PC-9 (cell line): ENCODE measurements at regions not wholly inside any gene's neighbourhood (a gene's known extent, or its start where the extent isn't known, plus 50 kb on each side); places are given as distances from the start of the nearest gene placed in this dataset.
A peak's percentile ranks its signal among the peaks of the same experiment; 100 is the strongest.

Experiments used
- BruUV-seq: library from RNA; stranded (reverse); fragments of 400-500 nt; replicated peaks from 2 replicates; lab custom pipeline; 2021; lab: Mats Ljungman, UMichigan
- CTCF ChIA-PET: fragments of 300-600 bp; sonication (Branson Sonifier 250); formaldehyde crosslinking; loops from one replicate; lab custom pipeline; 2022; ENCODE audit warnings: antibody characterized with exemption; lab: Charles Lee
- POLR2A ChIA-PET: fragments of 300-600 bp; sonication (Branson Sonifier 250); formaldehyde crosslinking; loops from one replicate; lab custom pipeline; 2022; ENCODE audit warnings: antibody characterized with exemption; ENCODE audit not compliant: unreplicated experiment; lab: Charles Lee
- DNase-seq, 2 experiments: peaks; one replicate each; pipeline versions ENCODE4 v3.0.0 to v3.0.0-alpha.2; 2015 to 2022; ENCODE audit warnings: mixed read lengths in 1 of 2
- H2AFZ ChIP-seq: fragments of 200-600 bp; sonication (generic); 2 replicates; pipeline ENCODE4 v1.8.1; 2017; ENCODE audit warnings: antibody characterized with exemption
- H3F3A ChIP-seq: fragments of 200-600 bp; sonication (generic); 2 replicates; pipeline ENCODE4 v1.8.1; 2017; ENCODE audit warnings: antibody characterized with exemption, mild to moderate bottlenecking, low read depth; ENCODE audit not compliant: insufficient read depth
- H3K27ac ChIP-seq: fragments of 200-600 bp; sonication (generic); 2 replicates; pipeline ENCODE4 v1.6.1; 2016; ENCODE audit warnings: mixed run types
- H3K27me3 ChIP-seq: fragments of 200-600 bp; sonication (generic); 2 replicates; pipeline ENCODE4 v1.6.1; 2016; ENCODE audit warnings: low read depth, mixed run types; ENCODE audit not compliant: insufficient read depth
- H3K36me3 ChIP-seq: fragments of 200-600 bp; sonication (generic); 2 replicates; pipeline ENCODE4 v1.6.1; 2016; ENCODE audit warnings: low read depth, mixed run types
- H3K4me1 ChIP-seq: fragments of 200-600 bp; sonication (generic); replicated peaks from 2 replicates; pipeline ENCODE4 v1.6.1; 2016; ENCODE audit warnings: mixed run types; ENCODE audit not compliant: insufficient read depth
- H3K4me2 ChIP-seq: fragments of 200-600 bp; sonication (generic); 2 replicates; pipeline ENCODE4 v1.6.1; 2017; ENCODE audit warnings: mixed run types
- H3K4me3 ChIP-seq: fragments of 200-600 bp; sonication (generic); 2 replicates; pipeline ENCODE4 v1.6.1; 2016; ENCODE audit warnings: mixed run types
- H3K79me2 ChIP-seq: fragments of 200-600 bp; sonication (generic); 2 replicates; pipeline ENCODE4 v1.6.1; 2017; ENCODE audit warnings: low read depth, mixed run types
- H3K9me2 ChIP-seq: fragments of 200-600 bp; sonication (generic); 2 replicates; pipeline ENCODE4 v1.8.1; 2017; ENCODE audit warnings: mild to moderate bottlenecking; ENCODE audit not compliant: insufficient read depth
- H3K9me3 ChIP-seq: fragments of 200-600 bp; sonication (generic); 2 replicates; pipeline ENCODE4 v1.8.1; 2016; ENCODE audit warnings: low read depth; ENCODE audit not compliant: insufficient read depth
- H4K20me1 ChIP-seq: fragments of 200-600 bp; sonication (generic); 2 replicates; pipeline ENCODE4 v1.8.1; 2017; ENCODE audit not compliant: insufficient read depth
- CTCF ChIP-seq: fragments of 200-600 bp; sonication (generic); conservative IDR thresholded peaks from 2 replicates; pipeline ENCODE4 v1.6.1; 2017; ENCODE audit warnings: mixed run types, antibody characterized with exemption, mild to moderate bottlenecking, moderate library complexity
- EZH2 ChIP-seq: fragments of 200-600 bp; sonication (generic); IDR thresholded peaks from 2 replicates; pipeline ENCODE4 v1.8.0; 2017; ENCODE audit warnings: antibody characterized with exemption, low read depth
- intact Hi-C: fragments of 100-400 bp; cut with micrococcal nuclease; formaldehyde crosslinking; loops from one replicate; pipeline ENCODE4 v1.10.0; 2022; ENCODE audit not compliant: unreplicated experiment

GRCh38 chr17:65371702-65372101 lies 189.7 kb downstream of the AXIN2 start:
- Histone ChIP-seq H3F3A (no peaks in the 10 kb centered on the region), H3K79me2 (no peaks in the 10 kb centered on the region), H3K9me3 (no peaks in the 10 kb centered on the region), H3K4me2 (no peak overlapping the region), H3K9me2 (no peaks in the 10 kb centered on the region), H3K27me3 (no peaks in the 10 kb centered on the region), H3K36me3 (no peaks in the 10 kb centered on the region), H2AFZ (no peak overlapping the region), H3K4me3 (no peak overlapping the region), H4K20me1 (no peaks in the 10 kb centered on the region), H3K4me1 (no peaks in the 10 kb centered on the region), H3K27ac (no peak overlapping the region)
- BruUV-seq, result no TSS peak
- DNase-seq, result no peak
- intact Hi-C loops, result no loop called here
- POLR2A ChIA-PET, result no interaction called here
- CTCF ChIA-PET, result no interaction called here
- TF ChIP-seq CTCF (no peak), EZH2 (no peak)

- ChIA-PET POLR2A (interaction anchor here (0.6 kb wide), 2 partner anchors 21 to 85 kb away, joined by 7 to 9 read pairs; no protein-coding TSS in a partner anchor), CTCF (no interaction called here)
- Histone ChIP-seq H3K79me2 (no peaks in the 10 kb centered on the region), H3K27ac (no peak overlapping the region), H3K4me3 (no peak overlapping the region), H3K9me3 (no peaks in the 10 kb centered on the region), H3F3A (no peaks in the 10 kb centered on the region), H3K36me3 (no peaks in the 10 kb centered on the region), H3K4me2 (no peak overlapping the region), H2AFZ (no peak overlapping the region), H3K9me2 (no peaks in the 10 kb centered on the region), H3K4me1 (no peaks in the 10 kb centered on the region), H4K20me1 (no peaks in the 10 kb centered on the region), H3K27me3 (no peaks in the 10 kb centered on the region)
- peak; percentile 14 to 65 for DNase-seq
- BruUV-seq, result no TSS peak
- TF ChIP-seq CTCF, result no peak
- no peak for TF ChIP-seq EZH2
- intact Hi-C loops, result no loop called here
Observed at GRCh38 chr17:65370669-65371131, 190.7 kb downstream of the AXIN2 start.

GRCh38 chr17:65368341-65368740 lies 193.1 kb downstream of the AXIN2 start:
- POLR2A ChIA-PET, result no interaction called here

More at GRCh38 chr17:65368341-65368740, 193.1 kb downstream of the AXIN2 start:
- no peak overlapping the region for H2AFZ ChIP-seq
- no peak for TF ChIP-seq CTCF
- no peak for TF ChIP-seq EZH2
- no peaks in the 10 kb centered on the region for H3K79me2 ChIP-seq
- H3F3A ChIP-seq, result peaks cover 1% of the 10 kb centered on the region; the same call in 1 of the 2 replicates
- DNase-seq, result no peak
- no peaks in the 10 kb centered on the region for H3K27me3 ChIP-seq
- peaks cover 2% of the 10 kb centered on the region for H3K4me1 ChIP-seq
- CTCF ChIA-PET, result no interaction called here
- no peaks in the 10 kb centered on the region for H3K9me3 ChIP-seq
- H4K20me1 ChIP-seq, result no peaks in the 10 kb centered on the region
- BruUV-seq, result no TSS peak
- H3K36me3 ChIP-seq, result no peaks in the 10 kb centered on the region
- no peaks in the 10 kb centered on the region for H3K9me2 ChIP-seq
- no peak overlapping the region for H3K4me3 ChIP-seq
- H3K4me2 ChIP-seq, result no peak overlapping the region
- no peak overlapping the region for H3K27ac ChIP-seq
- intact Hi-C loops, result no loop called here
